ENCODE measurements at regions not wholly inside any gene's neighbourhood (a gene's known extent, or its start where the extent isn't known, plus 50 kb on each side); places are given as distances from the start of the nearest gene placed in this dataset.

GRCh38 chr3:148020861-148021260 is 611.7 kb downstream of the ZIC1 start:
- TF ChIP-seq EP300 (IDR thresholded peaks at IDR 0.05) (no peak), CTCF (IDR thresholded peaks at IDR 0.05) (no peak), POLR2A (IDR thresholded peaks at IDR 0.05; ENCODE audit: low read depth) (no peak)
